H1 (cell line): ENCODE measurements at regions not wholly inside any gene's neighbourhood (a gene's known extent, or its start where the extent isn't known, plus 50 kb on each side); places are given as distances from the start of the nearest gene placed in this dataset.

Experiments
- BACH1 ChIP-seq: IDR thresholded peaks from 2 replicates; pipeline ENCODE4 v1.6.1; 2012; ENCODE audit warnings: low read length, improper control_type of control experiment
- CHD1 ChIP-seq: IDR thresholded peaks from 2 replicates; pipeline ENCODE4 v1.6.1; 2012; ENCODE audit warnings: low read depth, low read length, improper control_type of control experiment
- CHD2 ChIP-seq: IDR thresholded peaks from 2 replicates; pipeline ENCODE4 v1.6.1; 2012; ENCODE audit warnings: low read length, improper control_type of control experiment
- POLR2A ChIP-seq, 2 experiments: IDR thresholded peaks; 1 replicate in 1 of 2; 2 replicates in 1 of 2; pipeline ENCODE4 v1.6.1; 2011; ENCODE audit warnings: low read depth in 2 of 2, low read length in 2 of 2, mild to moderate bottlenecking in 2 of 2; ENCODE audit errors: control extremely low read depth in 1 of 2
- POLR2AphosphoS5 ChIP-seq: IDR thresholded peaks from 2 replicates; pipeline ENCODE4 v1.6.1; 2011; ENCODE audit warnings: low read depth, low read length
- TCF12 ChIP-seq: IDR thresholded peaks from 2 replicates; pipeline ENCODE4 v1.6.1; 2011; ENCODE audit warnings: low read depth, mild to moderate bottlenecking, low read length
- TF ChIP-seq, protein P1 (sequence below), 3 experiments: IDR thresholded peaks; 1 replicate in 2 of 3; 2 replicates in 1 of 3; pipeline versions ENCODE4 v1.5.1 to v1.6.1; 2011; ENCODE audit warnings: low read length in 3 of 3, mild to moderate bottlenecking in 3 of 3, inconsistent platforms in 2 of 3, low read depth in 1 of 3, moderate library complexity in 1 of 3; ENCODE audit not compliant: insufficient read depth in 1 of 3; ENCODE audit errors: control extremely low read depth in 1 of 3
- TF ChIP-seq, protein P2 (sequence below): IDR thresholded peaks from 2 replicates; pipeline ENCODE4 v1.6.1; 2011; ENCODE audit warnings: low read depth, mild to moderate bottlenecking, low read length; ENCODE audit not compliant: insufficient read depth

DNA sequence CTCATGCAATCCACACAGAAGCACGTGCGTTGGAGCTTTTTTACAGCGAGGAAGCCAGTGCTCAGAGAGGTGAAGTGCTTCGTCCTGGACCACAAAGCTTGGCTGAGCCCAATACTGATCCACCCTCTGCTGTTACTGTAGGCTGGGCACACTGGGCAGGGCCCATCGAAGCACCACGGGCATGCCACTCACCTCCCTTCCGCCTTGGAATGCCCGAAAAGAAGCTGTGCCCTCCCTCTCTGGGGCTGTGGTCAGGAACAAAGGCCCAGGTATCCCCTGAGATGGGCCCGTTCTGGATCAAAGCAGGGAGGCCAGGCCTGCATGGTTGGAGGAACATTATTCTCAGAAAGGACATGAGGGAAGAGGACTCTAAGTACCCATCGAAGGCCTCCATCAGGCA lies 206.7 kb upstream of the C1orf174 start:
- no peak for TF ChIP-seq CHD2
- no peak for TF ChIP-seq POLR2AphosphoS5
- TF ChIP-seq, protein P1, sequence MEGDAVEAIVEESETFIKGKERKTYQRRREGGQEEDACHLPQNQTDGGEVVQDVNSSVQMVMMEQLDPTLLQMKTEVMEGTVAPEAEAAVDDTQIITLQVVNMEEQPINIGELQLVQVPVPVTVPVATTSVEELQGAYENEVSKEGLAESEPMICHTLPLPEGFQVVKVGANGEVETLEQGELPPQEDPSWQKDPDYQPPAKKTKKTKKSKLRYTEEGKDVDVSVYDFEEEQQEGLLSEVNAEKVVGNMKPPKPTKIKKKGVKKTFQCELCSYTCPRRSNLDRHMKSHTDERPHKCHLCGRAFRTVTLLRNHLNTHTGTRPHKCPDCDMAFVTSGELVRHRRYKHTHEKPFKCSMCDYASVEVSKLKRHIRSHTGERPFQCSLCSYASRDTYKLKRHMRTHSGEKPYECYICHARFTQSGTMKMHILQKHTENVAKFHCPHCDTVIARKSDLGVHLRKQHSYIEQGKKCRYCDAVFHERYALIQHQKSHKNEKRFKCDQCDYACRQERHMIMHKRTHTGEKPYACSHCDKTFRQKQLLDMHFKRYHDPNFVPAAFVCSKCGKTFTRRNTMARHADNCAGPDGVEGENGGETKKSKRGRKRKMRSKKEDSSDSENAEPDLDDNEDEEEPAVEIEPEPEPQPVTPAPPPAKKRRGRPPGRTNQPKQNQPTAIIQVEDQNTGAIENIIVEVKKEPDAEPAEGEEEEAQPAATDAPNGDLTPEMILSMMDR (IDR thresholded peaks at IDR 0.05; ENCODE audit: control extremely low read depth in 1 of 3, insufficient read depth in 1 of 3, low read depth in 1 of 3, low read length in 3 of 3) = no peak
- no peak for TF ChIP-seq POLR2A (IDR thresholded peaks at IDR 0.05; ENCODE audit: control extremely low read depth in 1 of 2, low read depth in 2 of 2, low read length in 2 of 2)
- TF ChIP-seq, protein P2, sequence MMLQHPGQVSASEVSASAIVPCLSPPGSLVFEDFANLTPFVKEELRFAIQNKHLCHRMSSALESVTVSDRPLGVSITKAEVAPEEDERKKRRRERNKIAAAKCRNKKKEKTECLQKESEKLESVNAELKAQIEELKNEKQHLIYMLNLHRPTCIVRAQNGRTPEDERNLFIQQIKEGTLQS = no peak
- no peak for TF ChIP-seq TCF12
- TF ChIP-seq BACH1 = no peak
- no peak for TF ChIP-seq CHD1
